Retinal pigment epithelial cell (primary cell): ENCODE measurements at regions not wholly inside any gene's neighbourhood (a gene's known extent, or its start where the extent isn't known, plus 50 kb on each side); places are given as distances from the start of the nearest gene placed in this dataset.

ENCODE experiments used
- DNase-seq: peaks from one replicate; pipeline ENCODE4 v3.0.0-alpha.2; 2010; ENCODE audit warnings: low read depth
- H3K4me3 ChIP-seq: 2 replicates; pipeline ENCODE4 v1.5.1; 2011; ENCODE audit warnings: mild to moderate bottlenecking, low read length, control low read depth, moderate library complexity
- CTCF ChIP-seq: conservative IDR thresholded peaks from 2 replicates; pipeline ENCODE4 v1.5.1; 2011; ENCODE audit warnings: low read depth, low read length, control low read depth, inconsistent platforms

GRCh38 chr7:96526496-96526895 is 183.2 kb downstream of the SEM1 start:
- DNase-seq = no peak
- no peak for TF ChIP-seq CTCF
- H3K4me3 ChIP-seq = no peak overlapping the region

GRCh38 chr7:96521068-96521894 is 188.4 kb downstream of the SEM1 start:
- no peak overlapping the region for H3K4me3 ChIP-seq
- no peak for DNase-seq
- TF ChIP-seq CTCF = no peak

GRCh38 chr7:96508371-96508770 is 186.5 kb upstream of the SLC25A13 start:
- DNase-seq = no peak
- H3K4me3 ChIP-seq = no peak overlapping the region
- no peak for TF ChIP-seq CTCF

GRCh38 chr7:96503597-96503996 is 181.7 kb upstream of the SLC25A13 start:
- no peak for DNase-seq
- H3K4me3 ChIP-seq = no peak overlapping the region
- TF ChIP-seq CTCF = no peak

GRCh38 chr7:96501318-96501717 is 179.4 kb upstream of the SLC25A13 start:
- DNase-seq = no peak
- no peak for TF ChIP-seq CTCF
- H3K4me3 ChIP-seq = no peak overlapping the region

- no peak for TF ChIP-seq CTCF
- no peak overlapping the region for H3K4me3 ChIP-seq
- DNase-seq = no peak
Measured at GRCh38 chr7:96499532-96499931, 177.6 kb upstream of the SLC25A13 start.

GRCh38 chr7:96497567-96497966 is 175.7 kb upstream of the SLC25A13 start:
- no peak overlapping the region for H3K4me3 ChIP-seq
- no peak for DNase-seq
- TF ChIP-seq CTCF = no peak
